ENCODE measurements at regions not wholly inside any gene's neighbourhood (a gene's known extent, or its start where the extent isn't known, plus 50 kb on each side); places are given as distances from the start of the nearest gene placed in this dataset.

DNA sequence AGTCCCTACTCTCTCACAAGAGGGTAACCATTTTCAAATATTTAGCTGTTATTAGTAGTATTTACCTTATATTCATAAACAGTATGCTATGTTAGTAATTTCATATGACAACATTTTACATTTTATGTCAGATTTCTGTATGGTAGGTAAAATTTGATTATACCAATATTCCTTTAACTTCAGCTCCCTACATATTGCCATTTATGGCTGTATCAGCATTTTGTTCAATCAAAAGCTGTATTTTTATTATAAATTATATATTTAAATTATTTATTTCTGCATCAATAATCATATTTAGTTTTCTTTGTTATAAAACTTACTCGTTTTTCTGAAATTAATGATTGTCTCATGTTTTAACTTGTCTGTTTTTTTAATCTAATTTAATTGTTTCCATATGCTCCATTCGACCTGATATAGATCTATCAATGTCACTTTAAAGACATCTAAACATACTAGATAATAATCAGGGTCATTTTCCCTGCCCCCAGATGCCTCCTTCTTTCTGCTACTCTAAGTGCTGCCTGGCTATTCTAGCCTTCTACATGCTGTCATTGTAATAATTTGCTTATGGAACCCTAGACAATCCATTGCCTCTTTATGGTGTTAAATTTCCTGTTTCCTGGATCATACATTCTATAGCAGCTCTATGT is 1976.7 kb upstream of the ADGRL3 start:
- no peak for DNase-seq (ENCODE audit: insufficient read length, low spot score)
- no peak for FAIRE-seq

DNA sequence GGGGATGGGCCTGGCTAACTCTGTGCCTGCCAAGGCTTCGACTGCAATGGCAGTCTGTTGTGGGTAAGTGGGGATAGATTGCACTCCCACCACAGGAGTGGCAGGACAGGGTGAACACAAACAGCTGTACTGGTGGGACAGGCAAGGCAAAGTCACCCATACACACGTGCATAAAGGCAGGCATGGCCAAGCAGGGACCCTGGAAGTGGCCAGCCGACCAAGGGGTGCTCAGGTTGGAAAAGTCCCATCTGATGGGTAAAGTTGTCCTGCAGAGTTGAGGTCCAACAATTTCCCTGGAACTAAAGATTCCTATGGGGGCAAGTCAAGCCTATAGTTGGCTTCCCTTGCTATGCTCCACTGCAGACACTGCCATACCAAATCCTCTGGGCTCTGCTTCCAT is 1961.9 kb upstream of the ADGRL3 start:
- FAIRE-seq (no peak), DNase-seq (ENCODE audit: insufficient read length, low spot score) (no peak)

DNA sequence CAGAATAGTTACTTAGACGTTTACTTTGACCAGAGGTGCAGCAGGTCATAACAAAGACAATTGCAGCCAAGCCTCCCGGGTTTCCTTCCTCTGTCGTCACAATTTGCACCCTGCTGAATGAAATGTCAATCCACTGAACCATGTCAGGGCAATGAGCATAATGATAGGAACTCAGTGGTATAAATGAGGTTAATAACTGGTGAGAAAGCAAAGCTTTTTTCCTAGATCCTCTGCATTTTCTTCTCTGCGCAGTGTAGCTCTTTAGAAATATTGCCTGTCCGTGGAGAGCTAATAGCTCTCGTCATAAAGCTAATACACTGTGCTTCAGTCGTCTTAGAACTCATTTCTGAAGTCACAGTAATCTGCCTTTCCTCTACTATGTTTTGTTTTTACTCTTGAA is 1960.1 kb upstream of the ADGRL3 start:
- DNase-seq (ENCODE audit: insufficient read length, low spot score) (no peak), FAIRE-seq (no peak)

DNA sequence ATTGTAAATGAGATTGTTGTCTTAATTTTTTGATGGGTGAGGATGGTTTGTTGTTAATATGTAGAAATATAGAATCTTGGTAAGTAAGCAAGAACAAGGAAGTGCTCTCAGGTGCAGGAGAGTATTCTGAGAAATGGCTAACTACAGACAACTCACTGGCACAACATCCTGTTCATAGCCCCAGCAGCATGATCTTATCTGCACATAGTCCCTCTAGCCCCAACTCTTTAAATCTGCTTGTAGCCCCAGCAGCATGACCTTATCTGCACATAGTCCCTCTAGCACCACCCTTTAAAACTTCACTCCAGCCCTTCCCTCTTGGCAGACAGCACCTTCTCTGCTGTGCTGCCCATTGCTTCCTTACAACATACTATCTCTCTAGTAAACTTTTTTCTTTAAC is 1957.1 kb upstream of the ADGRL3 start:
- DNase-seq (ENCODE audit: insufficient read length, low spot score): no peak
- no peak for FAIRE-seq

DNA sequence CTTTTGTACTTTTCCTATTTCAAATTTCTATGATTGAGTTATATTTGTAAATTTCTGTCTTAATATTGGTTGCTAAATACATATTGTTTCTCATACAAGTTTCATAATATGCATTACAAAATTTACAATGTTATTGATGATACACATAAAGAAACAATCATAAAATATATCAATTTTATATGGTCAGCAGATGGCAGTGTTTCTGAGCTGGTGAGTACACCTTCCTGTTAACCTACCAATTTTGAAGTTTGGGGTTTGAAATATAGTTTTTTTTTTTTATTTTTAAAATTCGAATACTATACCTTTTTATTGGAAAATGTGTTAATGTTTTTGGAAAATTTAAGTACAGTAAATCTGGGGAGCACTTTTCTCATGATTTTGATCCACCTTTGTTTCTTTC is 1953.1 kb upstream of the ADGRL3 start:
- no peak for DNase-seq (ENCODE audit: insufficient read length, low spot score)
- FAIRE-seq: no peak

DNA sequence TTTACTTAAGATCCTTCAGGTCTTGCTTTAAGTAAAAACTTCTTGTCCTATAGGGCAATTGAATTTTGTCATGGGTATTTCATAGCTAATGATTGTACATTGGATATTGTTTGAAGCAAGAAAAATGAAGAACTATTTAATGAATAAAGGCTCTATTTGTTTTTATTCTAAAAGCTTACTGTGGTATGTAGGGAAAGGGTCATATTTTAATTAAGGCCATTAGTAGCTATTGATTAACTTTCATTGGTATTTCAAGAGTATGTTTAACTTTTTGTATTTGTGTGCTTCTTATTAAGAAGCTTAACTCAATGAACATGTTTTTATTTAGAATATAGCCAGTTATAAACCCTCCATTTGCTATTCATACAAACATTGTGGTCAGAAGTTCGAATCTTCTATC is 1951.8 kb upstream of the ADGRL3 start:
- no peak for DNase-seq (ENCODE audit: insufficient read length, low spot score)
- FAIRE-seq: no peak

DNA sequence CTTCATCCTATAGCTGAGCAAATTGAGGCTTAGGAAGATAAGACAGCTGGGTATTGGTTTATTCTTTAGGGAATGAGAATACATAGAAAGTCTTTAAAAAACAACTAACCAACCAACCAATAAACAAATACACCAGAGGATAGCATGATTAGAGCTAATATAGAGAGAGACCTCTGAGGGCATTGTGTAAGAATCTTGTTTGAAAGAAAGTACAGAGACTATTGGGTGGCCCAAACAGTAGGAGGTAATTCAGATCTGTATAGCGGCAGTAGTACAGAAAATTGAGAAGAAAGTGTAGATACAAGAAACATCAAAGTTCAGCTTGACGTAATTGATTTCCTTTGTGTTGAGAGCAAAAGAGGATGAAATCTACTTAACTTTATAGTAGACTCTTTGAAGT is 1951.0 kb upstream of the ADGRL3 start:
- DNase-seq (ENCODE audit: insufficient read length, low spot score): no peak
- no peak for FAIRE-seq

DNA sequence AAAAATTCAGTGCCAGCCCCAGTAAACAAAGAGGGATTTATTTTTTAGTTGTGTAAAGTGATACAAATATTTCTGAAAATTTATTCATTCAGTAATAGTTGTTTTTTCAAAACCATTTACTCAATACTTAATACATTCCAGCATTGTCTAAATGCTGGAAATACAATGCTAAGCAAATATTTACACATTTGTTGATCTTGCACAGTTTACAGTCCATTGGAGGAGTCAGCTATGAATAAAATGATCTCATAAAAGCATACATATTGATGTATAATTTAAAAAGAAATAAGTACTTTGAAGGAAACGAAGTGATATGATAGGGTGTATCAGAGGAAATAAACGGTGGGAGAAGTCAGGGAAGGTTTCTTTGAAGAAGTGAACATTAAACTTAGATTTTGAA is 1942.1 kb upstream of the ADGRL3 start:
- DNase-seq (ENCODE audit: insufficient read length, low spot score): no peak
- FAIRE-seq: no peak

DNA sequence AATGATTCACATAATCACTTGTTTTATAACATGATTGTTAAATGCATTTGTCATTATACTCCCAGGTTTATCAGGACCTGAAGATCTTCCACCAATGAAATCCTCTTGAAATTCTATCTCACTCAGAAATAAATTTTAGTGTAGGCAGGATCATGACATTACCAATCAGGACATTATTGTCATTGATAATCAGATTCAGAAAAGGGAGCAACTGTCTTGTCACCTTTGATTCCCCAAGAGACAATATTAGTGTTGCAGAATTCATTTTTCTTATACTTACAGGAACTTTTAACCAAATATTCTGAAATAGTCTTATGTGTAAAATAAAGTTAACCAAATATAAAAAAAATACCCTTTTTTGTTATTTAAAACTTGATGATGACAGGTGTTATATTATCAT is 1892.5 kb upstream of the ADGRL3 start:
- FAIRE-seq: no peak
- DNase-seq (ENCODE audit: insufficient read length, low spot score): no peak

DNA sequence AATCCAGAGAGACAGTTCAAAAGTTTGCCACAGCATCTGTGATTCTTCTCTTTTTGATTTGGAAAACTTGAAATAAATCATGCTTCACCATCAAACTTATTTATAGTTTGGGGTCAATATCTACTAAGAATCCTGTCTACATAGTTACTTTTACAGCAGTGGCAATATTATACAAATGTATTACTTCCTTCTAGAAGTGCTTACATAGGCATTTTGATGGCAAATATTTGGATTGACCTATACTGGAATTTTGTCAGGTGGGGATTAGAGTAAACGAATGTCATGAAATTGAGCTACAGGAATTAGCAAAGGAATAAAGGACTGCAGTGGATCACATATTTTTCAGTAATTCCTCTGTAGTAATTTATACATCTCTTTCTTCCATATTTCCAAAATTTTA is 1885.5 kb upstream of the ADGRL3 start:
- DNase-seq (ENCODE audit: insufficient read length, low spot score) (no peak), FAIRE-seq (no peak)

DNA sequence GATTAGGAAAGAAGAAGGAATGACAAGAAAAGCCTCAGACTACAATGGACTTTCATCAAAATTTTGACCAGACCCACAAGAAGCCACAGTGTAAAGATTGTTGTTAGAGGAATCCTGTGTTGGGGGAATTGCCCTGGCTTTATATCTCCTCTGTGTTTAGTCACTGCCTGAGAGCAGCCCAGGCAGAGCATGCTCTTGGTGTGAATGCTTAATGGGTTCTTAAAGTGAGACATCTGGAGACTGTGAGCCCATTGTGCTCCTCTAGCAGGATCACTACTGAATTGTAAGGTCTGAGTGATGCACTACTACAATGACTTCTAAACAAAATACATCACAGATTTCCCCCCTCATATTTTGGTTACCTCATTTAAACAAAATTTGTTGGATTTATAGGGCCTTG is 1860.5 kb upstream of the ADGRL3 start:
- no peak for FAIRE-seq
- no peak for DNase-seq (ENCODE audit: insufficient read length, low spot score)

DNA sequence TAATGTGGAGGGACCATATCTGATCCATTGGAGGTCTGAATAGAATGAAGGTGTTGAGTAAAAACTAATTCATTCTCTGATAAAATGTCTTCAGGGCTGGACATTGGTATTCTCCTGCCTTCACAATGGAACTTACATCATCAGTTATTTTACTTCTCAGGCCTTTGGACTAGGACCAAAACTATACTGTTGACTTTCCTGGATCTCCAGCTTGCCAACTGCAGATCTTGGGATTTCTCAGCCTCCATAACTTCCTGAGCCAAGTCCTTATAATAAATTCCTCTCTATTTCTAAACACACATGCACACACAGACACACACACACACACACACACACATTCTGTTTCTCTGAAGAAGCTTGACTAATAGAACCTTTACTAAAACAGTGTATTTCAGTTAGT is 1858.6 kb upstream of the ADGRL3 start:
- FAIRE-seq (no peak), DNase-seq (ENCODE audit: insufficient read length, low spot score) (no peak)

DNA sequence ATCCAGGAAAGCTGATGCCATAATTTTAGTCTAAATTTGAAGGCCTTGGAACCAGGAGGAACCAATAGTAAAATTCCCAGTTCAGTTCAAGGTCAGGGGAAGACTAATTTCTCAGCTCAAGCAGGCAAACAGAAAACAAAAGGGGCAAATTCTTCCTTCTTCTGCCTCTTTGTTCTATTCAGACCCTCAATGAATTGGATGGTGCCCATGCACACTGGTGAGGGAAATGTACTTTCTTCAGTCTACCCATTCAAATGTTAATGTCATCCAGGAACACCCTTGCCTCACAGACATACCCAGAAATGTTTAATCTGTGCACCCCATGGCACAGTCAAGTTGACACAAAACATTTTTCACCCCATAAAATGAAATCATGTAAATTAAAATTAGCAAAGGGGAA is 1851.2 kb upstream of the ADGRL3 start:
- no peak for FAIRE-seq
- no peak for DNase-seq (ENCODE audit: insufficient read length, low spot score)

DNA sequence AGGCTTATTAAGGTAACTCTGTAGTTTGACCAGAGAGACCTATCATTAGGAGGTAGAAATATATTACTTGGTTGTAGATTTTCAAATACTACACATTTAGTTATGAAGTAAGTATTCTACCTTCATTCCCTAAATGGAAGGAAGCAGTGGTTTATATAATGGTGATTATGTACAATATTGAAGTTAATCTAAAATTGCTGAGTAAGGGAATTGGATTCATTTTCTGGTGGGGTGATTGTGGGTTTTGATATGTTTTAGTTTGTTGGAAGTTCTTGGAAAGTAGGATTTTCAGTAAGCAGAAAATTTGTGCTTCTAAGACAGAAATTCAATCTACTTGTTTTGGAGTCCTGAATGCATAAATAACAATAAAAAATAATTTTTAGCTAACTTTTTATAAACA is 1830.9 kb upstream of the ADGRL3 start:
- FAIRE-seq (no peak), DNase-seq (ENCODE audit: insufficient read length, low spot score) (no peak)

DNA sequence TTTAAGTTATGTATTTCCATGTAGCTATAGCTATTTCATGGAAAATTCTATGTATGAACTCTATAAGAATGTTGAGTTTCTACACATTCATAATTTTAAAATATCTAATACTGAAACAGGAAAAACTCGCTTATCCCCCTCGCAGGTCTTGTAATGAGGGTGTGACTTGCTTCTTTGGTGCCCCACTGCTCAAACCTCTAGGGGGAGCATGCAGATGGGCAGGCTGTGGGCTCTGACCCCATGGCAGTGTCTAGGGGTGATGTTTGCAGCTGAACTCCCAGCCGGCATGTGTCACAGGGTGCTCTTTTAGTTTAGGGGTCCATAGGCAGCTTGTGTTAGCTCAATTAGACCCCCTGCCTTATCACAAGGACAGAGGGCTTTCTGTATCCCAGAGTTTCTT is 1825.7 kb upstream of the ADGRL3 start:
- DNase-seq (ENCODE audit: insufficient read length, low spot score): no peak
- FAIRE-seq: no peak

DNA sequence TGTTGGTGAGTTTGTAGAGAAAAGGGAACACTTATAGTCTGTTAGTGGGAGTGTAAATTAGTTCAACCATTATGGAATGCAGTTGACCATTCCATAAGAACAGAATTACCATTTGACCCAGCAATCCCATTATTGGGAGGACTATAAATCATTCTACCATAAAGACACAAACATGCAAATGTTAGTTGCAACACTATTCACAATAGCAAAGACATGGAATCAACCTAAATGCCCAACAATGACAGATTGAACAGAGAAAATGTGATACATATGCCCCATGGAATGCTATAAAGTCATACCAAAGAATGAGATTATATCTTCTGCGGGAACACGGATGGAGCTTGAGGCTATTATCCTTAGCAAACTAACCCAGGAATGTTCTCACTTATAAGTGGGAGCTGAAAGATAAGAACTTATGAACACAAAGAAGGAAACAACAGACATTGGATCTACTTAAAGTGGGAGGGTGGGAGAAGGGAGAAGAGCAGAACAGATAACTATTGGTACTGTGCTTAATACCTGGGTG is 1819.2 kb upstream of the ADGRL3 start:
- FAIRE-seq: no peak

DNA sequence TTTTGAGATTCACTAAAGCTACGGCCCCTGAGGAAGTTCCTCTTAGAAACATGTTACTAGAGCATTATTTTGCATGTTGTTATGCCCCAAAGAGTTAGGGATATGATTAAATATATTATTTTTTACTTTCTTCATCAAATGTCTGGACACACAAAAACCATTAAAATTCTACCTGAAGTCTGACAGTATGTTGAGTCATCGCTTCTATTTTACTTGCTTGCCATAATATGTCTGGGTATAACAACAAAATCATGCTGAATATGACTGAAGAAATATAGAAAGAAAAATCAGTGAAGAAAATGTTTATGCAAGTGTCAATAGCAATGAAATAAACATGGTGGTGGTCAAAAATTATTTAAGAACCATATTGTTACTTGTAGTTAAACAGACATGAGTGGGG is 1818.5 kb upstream of the ADGRL3 start:
- FAIRE-seq: no peak

More for the DNA sequence above, 1819.2 kb upstream of the ADGRL3 start:
- DNase-seq (ENCODE audit: insufficient read length, low spot score): peak; percentile 10

DNA sequence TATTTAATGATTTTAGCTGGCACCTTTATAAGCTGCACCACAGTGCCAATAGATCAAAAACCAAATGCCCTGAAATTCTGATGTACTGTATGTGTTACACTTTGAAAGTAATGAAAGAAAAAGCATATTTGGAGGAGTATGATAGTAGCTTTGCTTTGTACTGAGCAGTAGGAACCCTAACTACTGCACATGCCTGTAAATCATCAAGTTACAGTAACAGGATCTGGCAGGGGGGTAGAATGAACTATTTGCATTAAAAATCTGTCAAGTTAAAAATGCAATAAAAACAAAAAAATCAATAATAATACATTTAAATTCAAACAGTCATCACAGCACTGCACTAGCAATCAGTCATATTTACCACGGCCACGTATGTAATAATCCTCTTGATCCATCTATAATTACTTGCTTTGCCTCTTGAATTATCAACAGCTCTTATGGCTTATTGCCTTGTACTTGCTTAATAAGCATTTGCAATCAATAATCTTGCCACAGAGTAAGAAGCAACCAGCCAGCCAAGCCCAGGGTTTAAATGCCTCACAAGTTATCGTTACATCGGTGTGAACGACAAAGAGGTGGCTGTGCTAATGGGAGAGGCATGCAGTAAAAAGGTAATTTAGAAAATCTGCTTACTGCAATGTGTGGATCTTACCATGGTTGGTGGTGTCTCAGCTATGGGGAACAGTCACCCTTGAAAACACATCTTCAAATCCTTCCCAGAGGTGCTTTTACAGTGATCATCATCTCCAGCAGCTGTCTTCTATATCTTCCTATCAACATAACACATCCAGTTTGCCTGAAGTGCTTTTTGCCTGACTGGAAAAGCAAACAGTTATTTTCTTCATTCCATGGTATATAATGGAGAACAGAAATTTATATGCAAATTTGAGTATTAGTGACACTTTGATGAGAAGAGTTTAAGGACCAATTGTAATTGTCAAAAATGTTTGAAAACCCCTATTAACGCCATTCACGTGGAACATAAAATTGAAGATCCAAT is 1812.1 kb upstream of the ADGRL3 start:
- DNase-seq (ENCODE audit: insufficient read length, low spot score): no peak
- no peak for FAIRE-seq

More for the DNA sequence above, 1818.5 kb upstream of the ADGRL3 start:
- no peak for DNase-seq (ENCODE audit: insufficient read length, low spot score)

DNA sequence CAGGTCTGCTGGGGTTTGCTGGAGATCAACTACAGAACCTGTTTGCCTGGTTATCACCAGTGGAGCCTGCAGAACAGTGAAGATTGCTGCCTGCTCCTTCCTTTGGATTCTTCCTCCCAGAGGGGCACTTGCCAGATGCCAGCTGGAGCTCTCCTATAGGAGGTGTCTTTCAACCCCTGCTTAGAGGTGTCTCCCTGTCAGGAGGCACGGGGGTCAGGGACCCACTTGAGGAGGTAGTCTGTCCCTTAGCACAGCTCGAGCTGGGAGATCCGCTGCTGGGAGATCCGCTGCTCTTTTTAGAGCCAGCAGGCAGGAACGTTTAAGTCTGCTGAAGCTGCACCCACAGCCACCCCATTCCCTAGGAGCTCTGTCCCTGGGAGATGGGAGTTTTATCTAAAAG is 1806.3 kb upstream of the ADGRL3 start:
- FAIRE-seq (no peak), DNase-seq (ENCODE audit: insufficient read length, low spot score) (no peak)

DNA sequence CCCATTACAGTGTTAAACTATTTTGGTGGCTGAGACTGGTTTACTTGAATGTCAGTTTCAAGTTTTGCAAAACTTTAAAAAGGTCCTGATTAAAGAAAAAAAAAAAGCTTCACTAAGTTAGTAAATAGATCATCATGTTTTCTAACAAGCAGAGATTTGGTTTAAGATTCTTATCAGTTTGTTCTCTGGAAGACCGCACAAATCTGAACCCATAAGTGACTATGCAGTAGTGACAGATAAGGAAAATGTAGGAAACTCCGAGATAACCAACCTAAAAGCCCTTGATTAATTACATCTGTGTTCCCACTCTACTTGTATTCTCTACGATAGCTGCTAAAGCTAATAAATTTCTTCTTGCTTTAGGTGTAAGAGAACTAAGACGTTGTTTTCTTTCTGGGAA is 1799.8 kb upstream of the ADGRL3 start:
- FAIRE-seq: no peak
- DNase-seq (ENCODE audit: insufficient read length, low spot score): no peak

DNA sequence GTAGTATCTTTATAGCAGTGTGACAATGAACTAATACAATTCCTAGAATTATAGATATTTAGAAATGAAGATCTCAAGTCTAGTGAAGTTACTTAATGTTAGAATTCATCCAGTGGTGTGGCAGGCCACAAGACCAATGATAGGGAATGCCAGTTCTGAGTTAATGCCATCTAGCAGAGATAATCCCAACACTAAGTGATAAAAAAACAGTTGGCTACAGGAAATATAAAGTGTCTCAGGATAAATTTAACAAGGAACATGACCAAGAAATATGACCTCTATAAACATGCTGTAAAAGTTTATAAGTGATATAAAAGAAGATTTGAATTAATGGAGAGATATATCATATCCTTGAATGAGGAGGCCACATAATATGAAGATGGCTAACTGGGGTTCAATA is 1790.5 kb upstream of the ADGRL3 start:
- no peak for FAIRE-seq

DNA sequence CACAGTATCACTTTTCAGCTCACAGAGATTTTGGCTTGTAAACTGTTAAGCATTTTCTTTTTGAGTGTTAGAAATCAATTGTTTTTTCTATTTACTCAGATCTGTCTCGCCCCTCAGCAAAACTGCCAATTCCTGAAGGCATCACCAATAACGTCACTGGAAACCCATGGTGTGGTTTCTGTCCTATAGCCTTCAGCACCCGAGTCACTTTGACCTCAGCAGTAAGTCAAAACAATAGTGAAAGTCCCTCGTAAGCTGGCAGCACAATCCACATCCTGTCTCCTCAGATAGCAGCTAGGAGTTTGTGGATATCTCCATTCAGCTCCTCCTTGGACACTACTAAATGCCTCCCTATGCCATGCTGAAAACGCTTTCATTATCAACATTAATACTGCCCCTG is 1787.4 kb upstream of the ADGRL3 start:
- FAIRE-seq (no peak), DNase-seq (ENCODE audit: insufficient read length, low spot score) (no peak)

More for the DNA sequence above, 1790.5 kb upstream of the ADGRL3 start:
- no peak for DNase-seq (ENCODE audit: insufficient read length, low spot score)

All from HTR-8/SVneo (cell line).